Activated CD8-positive, alpha-beta T cell treated with anti-CD3 and anti-CD28 coated beads for 36 hours (primary cell): ENCODE measurements at regions not wholly inside any gene's neighbourhood (a gene's known extent, or its start where the extent isn't known, plus 50 kb on each side); places are given as distances from the start of the nearest gene placed in this dataset.

Experiments
- ATAC-seq: fragments of 200-7000 bp; cut with Tn5 transposase; one replicate; pipeline ENCODE4 v1.10.0; 2021; ENCODE audit warnings: mild to moderate bottlenecking, moderate library complexity
- CTCF ChIA-PET: fragments of 350-600 bp; sonication (Branson Sonifier 250); formaldehyde crosslinking; loops from one replicate; lab custom pipeline; 2021; ENCODE audit warnings: antibody characterized with exemption; lab: Charles Lee
- POLR2A ChIA-PET: fragments of 350-600 bp; sonication (Branson Sonifier 250); formaldehyde crosslinking; loops from one replicate; lab custom pipeline; 2021; ENCODE audit warnings: antibody characterized with exemption; lab: Charles Lee
- DNase-seq: peaks from one replicate; pipeline ENCODE4 v3.0.0-alpha.2; 2020
- H3K27ac Mint-ChIP-seq: one replicate; pipeline ENCODE4 v1.8.0; 2021; ENCODE audit warnings: mild to moderate bottlenecking, mixed read lengths
- H3K27me3 Mint-ChIP-seq: one replicate; pipeline ENCODE4 v1.8.0; 2021; ENCODE audit warnings: mixed read lengths
- H3K36me3 Mint-ChIP-seq: one replicate; pipeline ENCODE4 v1.8.0; 2021; ENCODE audit warnings: low read depth, mixed read lengths
- H3K4me1 Mint-ChIP-seq: one replicate; pipeline ENCODE4 v1.8.0; 2021; ENCODE audit warnings: low read depth, mixed read lengths
- H3K4me3 Mint-ChIP-seq: one replicate; pipeline ENCODE4 v1.8.0; 2021; ENCODE audit warnings: mild to moderate bottlenecking, moderate library complexity, mixed read lengths
- H3K9me3 Mint-ChIP-seq: one replicate; pipeline ENCODE4 v1.8.0; 2021; ENCODE audit warnings: mixed read lengths
- CTCF ChIP-seq: fragments of 200-600 bp; IDR thresholded peaks from one replicate; pipeline ENCODE4 v1.8.0; 2022; ENCODE audit warnings: antibody characterized with exemption, mild to moderate bottlenecking
- intact Hi-C: fragments of 100-400 bp; cut with micrococcal nuclease; formaldehyde crosslinking; loops from one replicate; pipeline ENCODE4 v1.10.0; 2022

DNA sequence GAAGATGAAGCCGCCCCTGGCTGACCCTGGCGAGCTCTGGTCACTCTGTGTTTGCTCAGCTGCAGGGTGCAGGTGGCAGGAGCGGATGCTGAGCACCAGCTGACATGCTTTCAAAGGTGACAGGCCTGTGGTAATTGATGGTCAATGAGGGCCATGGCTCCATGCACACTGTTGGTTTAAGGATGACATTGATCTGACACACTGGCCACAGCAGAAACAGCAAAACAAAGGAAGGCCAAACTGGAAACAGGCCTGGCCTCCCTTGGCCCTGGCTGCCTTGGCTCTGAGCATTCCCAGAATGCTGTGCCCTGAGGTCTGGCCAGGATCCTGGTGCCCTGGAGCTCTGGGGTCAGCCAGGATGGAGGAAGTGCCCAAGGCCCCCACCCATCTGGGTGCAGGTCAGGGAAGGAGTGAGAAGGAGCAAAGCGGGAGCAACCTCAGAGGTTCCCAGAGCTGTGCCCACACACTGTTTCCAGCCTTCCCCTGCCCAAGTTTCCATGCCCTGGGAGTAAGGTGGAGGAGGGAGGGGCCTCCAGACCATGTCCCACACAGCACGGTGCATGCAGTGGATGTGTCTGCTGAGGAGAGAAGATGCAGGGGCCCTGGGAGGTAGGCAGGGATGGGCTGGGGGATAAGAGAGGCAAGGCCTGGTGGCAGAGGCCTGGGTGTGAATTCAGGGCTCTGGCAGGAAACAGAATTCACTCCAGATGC, 302.2 kb downstream of the RPS24 start:
- POLR2A ChIA-PET: no interaction called here
- CTCF ChIA-PET: interaction anchor here (0.8 kb wide), 1 partner anchor 10 kb away, joined by 3 read pairs; no protein-coding TSS in a partner anchor
- no peak for DNase-seq

DNA sequence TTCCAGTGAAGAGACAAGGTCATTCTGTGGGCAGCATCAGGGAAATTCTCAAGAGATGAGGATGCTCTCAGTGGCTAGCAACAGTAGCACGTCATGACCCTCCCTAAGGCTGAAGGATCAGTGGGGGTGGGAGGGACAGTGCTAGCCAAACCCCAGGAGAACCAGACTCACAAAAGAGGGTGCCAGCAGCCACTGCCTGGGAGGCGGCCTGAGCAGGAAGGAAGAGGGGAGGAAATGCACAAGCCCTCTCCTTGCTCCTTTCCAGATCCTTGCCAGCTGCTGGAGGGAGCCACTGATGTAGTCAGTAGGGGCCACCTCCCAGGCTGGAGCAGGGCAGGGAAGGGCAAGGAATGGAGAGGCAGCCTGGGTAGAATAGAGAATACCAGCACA, 302.7 kb downstream of the RPS24 start:
- ChIA-PET POLR2A (no interaction called here), CTCF (no interaction called here)
- TF ChIP-seq CTCF: no peak
- no peak overlapping the region for H3K27ac Mint-ChIP-seq
- no peak overlapping the region for H3K4me3 Mint-ChIP-seq
- H3K27me3 Mint-ChIP-seq: no peaks in the 10 kb centered on the region
- intact Hi-C loops: no loop called here
- DNase-seq (no peak), ATAC-seq (no peak)
- no peaks in the 10 kb centered on the region for H3K4me1 Mint-ChIP-seq
- no peaks in the 10 kb centered on the region for H3K36me3 Mint-ChIP-seq
- no peaks in the 10 kb centered on the region for H3K9me3 Mint-ChIP-seq

More for the DNA sequence above, 302.2 kb downstream of the RPS24 start:
- intact Hi-C loops: no loop called here
- peaks cover 2% of the 10 kb centered on the region for H3K27me3 Mint-ChIP-seq
- no peak overlapping the region for H3K27ac Mint-ChIP-seq
- no peak overlapping the region for H3K4me3 Mint-ChIP-seq
- no peaks in the 10 kb centered on the region for H3K36me3 Mint-ChIP-seq
- no peak for ATAC-seq
- H3K9me3 Mint-ChIP-seq: no peaks in the 10 kb centered on the region
- no peak for TF ChIP-seq CTCF
- no peaks in the 10 kb centered on the region for H3K4me1 Mint-ChIP-seq

GRCh38 chr10:78337016-78337415, 303.4 kb downstream of the RPS24 start:
- Mint-ChIP-seq H3K27ac (no peak overlapping the region), H3K36me3 (no peaks in the 10 kb centered on the region), H3K9me3 (no peaks in the 10 kb centered on the region), H3K4me1 (no peaks in the 10 kb centered on the region), H3K27me3 (no peaks in the 10 kb centered on the region), H3K4me3 (no peak overlapping the region)
- POLR2A ChIA-PET: no interaction called here
- CTCF ChIA-PET: no interaction called here
- DNase-seq: no peak
- TF ChIP-seq CTCF: no peak
- ATAC-seq: no peak
- intact Hi-C loops: no loop called here

- intact Hi-C loops: no loop called here
- ChIA-PET POLR2A (no interaction called here), CTCF (no interaction called here)
- TF ChIP-seq CTCF: no peak
- no peak for DNase-seq
- Mint-ChIP-seq H3K36me3 (no peaks in the 10 kb centered on the region), H3K4me1 (no peaks in the 10 kb centered on the region), H3K9me3 (no peaks in the 10 kb centered on the region), H3K27ac (no peak overlapping the region), H3K27me3 (no peaks in the 10 kb centered on the region), H3K4me3 (no peak overlapping the region)
- ATAC-seq: no peak
These were observed 304.2 kb downstream of the RPS24 start for GRCh38 chr10:78337646-78338391.

DNA sequence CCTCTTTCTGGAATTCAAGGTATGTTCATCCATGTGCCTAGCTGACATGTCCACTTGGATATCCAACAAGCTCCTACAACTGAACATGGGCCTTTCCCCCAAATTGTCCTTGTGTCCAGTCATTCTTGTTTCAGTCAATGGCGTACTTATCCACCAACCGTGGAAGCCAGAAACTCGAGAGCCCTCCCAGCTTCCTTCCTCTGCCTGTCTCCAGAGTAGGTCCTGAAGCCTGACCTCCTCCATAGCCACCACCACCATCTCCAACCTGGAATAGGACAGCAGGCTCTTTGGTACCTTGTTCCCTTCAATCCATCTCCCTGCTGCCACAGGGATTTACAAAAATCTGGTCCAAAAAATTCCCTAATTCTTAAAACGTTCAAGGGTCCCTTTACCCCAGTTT, 305.1 kb downstream of the RPS24 start:
- TF ChIP-seq CTCF: no peak
- Mint-ChIP-seq H3K4me1 (no peaks in the 10 kb centered on the region), H3K27ac (no peak overlapping the region), H3K4me3 (no peak overlapping the region), H3K27me3 (no peaks in the 10 kb centered on the region), H3K9me3 (no peaks in the 10 kb centered on the region), H3K36me3 (no peaks in the 10 kb centered on the region)
- no peak for DNase-seq
- intact Hi-C loops: no loop called here
- no peak for ATAC-seq
- ChIA-PET POLR2A (no interaction called here), CTCF (no interaction called here)
